Fibroblast of pulmonary artery (primary cell): ENCODE measurements at regions not wholly inside any gene's neighbourhood (a gene's known extent, or its start where the extent isn't known, plus 50 kb on each side); places are given as distances from the start of the nearest gene placed in this dataset.

Experiments
- DNase-seq: peaks from one replicate; pipeline ENCODE4 v3.0.0-alpha.2; 2010; ENCODE audit warnings: low read depth
- H3K4me3 ChIP-seq: replicated peaks from 2 replicates; pipeline ENCODE4 v1.5.1; 2011; ENCODE audit warnings: low read depth, mild to moderate bottlenecking, control low read depth, low read length, moderate library complexity
- CTCF ChIP-seq: IDR thresholded peaks from 2 replicates; pipeline ENCODE4 v1.5.1; 2011; ENCODE audit warnings: mild to moderate bottlenecking, control low read depth, low read length, inconsistent platforms; ENCODE audit errors: missing control alignments

- TF ChIP-seq CTCF = peak; percentile 20
Observed at GRCh38 chrX:110442635-110443034, 84.0 kb downstream of the RTL9 start.

DNA sequence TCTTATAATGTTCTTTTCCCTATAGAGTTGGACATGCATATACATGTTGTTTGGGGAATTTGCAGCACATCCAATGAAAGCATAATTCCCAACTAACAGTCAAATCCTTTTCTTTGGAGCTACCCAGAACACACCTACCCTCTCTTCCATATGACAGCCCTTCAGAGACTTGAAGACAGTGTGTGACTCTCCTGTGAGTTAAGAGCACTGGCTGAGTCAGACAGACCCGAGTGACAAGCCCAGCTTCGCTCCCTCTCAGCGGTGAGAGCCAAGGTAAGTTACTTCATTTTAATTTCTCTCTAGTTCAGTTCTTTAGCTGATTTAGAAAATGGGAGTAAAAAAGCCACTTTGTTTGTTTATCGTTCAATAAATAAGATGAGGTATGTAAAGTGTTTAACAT is 86.3 kb downstream of the RTL9 start:
- TF ChIP-seq CTCF = no peak
- DNase-seq = no peak
- H3K4me3 ChIP-seq = no peak overlapping the region

More at GRCh38 chrX:110442635-110443034, 84.0 kb downstream of the RTL9 start:
- H3K4me3 ChIP-seq = no peak overlapping the region
- DNase-seq = peak; percentile 29

GRCh38 chrX:110448459-110448858 is 89.8 kb downstream of the RTL9 start:
- no peak for DNase-seq
- H3K4me3 ChIP-seq = no peak overlapping the region
- TF ChIP-seq CTCF = no peak

GRCh38 chrX:110449312-110449711 is 90.7 kb downstream of the RTL9 start:
- TF ChIP-seq CTCF = no peak
- DNase-seq = no peak
- no peak overlapping the region for H3K4me3 ChIP-seq

DNA sequence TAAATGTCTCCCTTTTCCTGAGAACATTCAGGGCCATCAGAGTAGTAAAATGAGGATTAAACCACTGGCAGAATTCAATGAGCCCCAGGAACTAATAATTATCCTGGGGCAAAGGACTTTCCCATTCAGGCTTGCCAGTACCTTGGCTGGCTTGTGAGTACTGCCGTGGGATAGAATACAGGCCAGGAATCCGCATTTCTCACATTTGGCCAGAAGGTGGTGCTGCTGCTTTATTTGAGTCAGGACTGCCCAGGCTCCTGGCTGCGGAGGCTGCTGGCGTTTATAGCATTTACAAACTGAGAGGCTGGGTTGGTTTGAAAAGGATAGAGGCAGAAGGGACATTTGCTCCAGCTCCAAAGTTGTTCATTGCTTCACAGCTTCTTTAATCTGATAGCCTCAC is 91.4 kb downstream of the RTL9 start:
- DNase-seq = peak; percentile 74
- no peak overlapping the region for H3K4me3 ChIP-seq
- TF ChIP-seq CTCF = peak; percentile 62

- H3K4me3 ChIP-seq = no peak overlapping the region
- TF ChIP-seq CTCF = no peak
- DNase-seq = no peak
Observed at GRCh38 chrX:110454336-110454735, 95.7 kb downstream of the RTL9 start.

- DNase-seq = no peak
- H3K4me3 ChIP-seq = no peak overlapping the region
- TF ChIP-seq CTCF = no peak
Observed at GRCh38 chrX:110462957-110463356, 104.3 kb downstream of the RTL9 start.
